ENCODE measurements at regions not wholly inside any gene's neighbourhood (a gene's known extent, or its start where the extent isn't known, plus 50 kb on each side); places are given as distances from the start of the nearest gene placed in this dataset.

DNA sequence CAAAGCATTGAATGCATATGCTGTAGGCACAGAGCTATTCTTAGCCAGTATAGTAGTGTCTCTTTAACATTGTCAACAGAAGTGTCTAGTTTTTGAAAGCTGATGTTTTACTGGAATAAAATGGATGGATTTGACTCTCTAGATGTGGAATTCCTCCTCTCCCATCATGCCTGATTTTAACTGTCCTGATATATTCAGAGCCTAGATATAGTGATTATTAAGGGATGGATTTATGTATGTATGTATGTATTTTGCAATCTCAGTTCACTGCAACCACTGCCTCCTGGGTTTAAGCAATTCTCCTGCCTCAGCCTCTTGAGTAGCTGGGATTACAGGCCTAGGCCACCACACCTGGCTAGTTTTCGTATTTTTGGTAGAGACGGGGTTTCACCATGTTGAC, 144.8 kb upstream of the NAV3 start:
- Histone ChIP-seq H3K27ac (no peak overlapping the region), H3K9me3 (no peaks in the 10 kb centered on the region), H3K27me3 (replicated peaks; ENCODE audit: insufficient read depth) (no peaks in the 10 kb centered on the region), H3K4me3 (no peak overlapping the region), H3K4me1 (ENCODE audit: control insufficient read depth in 1 of 2, low read depth in 2 of 2) (no peaks in the 10 kb centered on the region), H3K36me3 (no peaks in the 10 kb centered on the region)
- DNase-seq (ENCODE audit: low spot score) (no peak), ATAC-seq (ENCODE audit: insufficient number of reproducible peaks, low FRiP score, low read depth) (no peak)
- TF ChIP-seq, protein P1, sequence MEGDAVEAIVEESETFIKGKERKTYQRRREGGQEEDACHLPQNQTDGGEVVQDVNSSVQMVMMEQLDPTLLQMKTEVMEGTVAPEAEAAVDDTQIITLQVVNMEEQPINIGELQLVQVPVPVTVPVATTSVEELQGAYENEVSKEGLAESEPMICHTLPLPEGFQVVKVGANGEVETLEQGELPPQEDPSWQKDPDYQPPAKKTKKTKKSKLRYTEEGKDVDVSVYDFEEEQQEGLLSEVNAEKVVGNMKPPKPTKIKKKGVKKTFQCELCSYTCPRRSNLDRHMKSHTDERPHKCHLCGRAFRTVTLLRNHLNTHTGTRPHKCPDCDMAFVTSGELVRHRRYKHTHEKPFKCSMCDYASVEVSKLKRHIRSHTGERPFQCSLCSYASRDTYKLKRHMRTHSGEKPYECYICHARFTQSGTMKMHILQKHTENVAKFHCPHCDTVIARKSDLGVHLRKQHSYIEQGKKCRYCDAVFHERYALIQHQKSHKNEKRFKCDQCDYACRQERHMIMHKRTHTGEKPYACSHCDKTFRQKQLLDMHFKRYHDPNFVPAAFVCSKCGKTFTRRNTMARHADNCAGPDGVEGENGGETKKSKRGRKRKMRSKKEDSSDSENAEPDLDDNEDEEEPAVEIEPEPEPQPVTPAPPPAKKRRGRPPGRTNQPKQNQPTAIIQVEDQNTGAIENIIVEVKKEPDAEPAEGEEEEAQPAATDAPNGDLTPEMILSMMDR (IDR thresholded peaks at IDR 0.05): no peak

DNA sequence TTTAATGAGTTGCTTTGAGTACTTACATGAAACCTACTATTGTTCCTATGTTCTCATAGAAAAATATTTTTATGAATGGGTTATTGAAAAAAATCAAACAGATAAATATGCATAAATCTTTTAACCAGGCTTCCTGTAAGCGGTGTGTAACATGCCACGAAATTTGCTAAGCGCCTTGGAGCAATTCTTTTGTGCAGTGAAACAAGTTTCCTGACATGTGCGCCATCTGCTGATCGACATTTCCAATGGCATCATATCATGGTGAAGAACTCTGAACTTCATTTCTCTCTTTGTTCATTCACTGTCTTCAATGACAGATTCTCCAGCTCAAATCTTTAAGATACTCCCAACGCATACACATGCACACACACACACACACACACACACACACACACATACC, 145.6 kb upstream of the NAV3 start:
- Histone ChIP-seq H3K36me3 (no peaks in the 10 kb centered on the region), H3K27ac (no peak overlapping the region), H3K4me3 (peak overlapping the region; percentile 13), H3K9me3 (no peaks in the 10 kb centered on the region), H3K4me1 (ENCODE audit: control insufficient read depth in 1 of 2, low read depth in 2 of 2) (no peaks in the 10 kb centered on the region), H3K27me3 (replicated peaks; ENCODE audit: insufficient read depth) (no peaks in the 10 kb centered on the region)
- DNase-seq (ENCODE audit: low spot score) (no peak), ATAC-seq (ENCODE audit: insufficient number of reproducible peaks, low FRiP score, low read depth) (no peak)
- TF ChIP-seq, protein P1 (IDR thresholded peaks at IDR 0.05): peak; percentile 30

GRCh38 chr12:77682488-77682887, 148.2 kb upstream of the NAV3 start:
- ATAC-seq (ENCODE audit: insufficient number of reproducible peaks, low FRiP score, low read depth): no peak
- no peak for DNase-seq (ENCODE audit: low spot score)
- TF ChIP-seq, protein P1 (IDR thresholded peaks at IDR 0.05): no peak
- H3K4me1 ChIP-seq (ENCODE audit: control insufficient read depth in 1 of 2, low read depth in 2 of 2): no peaks in the 10 kb centered on the region
- H3K9me3 ChIP-seq: no peaks in the 10 kb centered on the region
- no peak overlapping the region for H3K4me3 ChIP-seq
- no peaks in the 10 kb centered on the region for H3K36me3 ChIP-seq
- no peak overlapping the region for H3K27ac ChIP-seq
- H3K27me3 ChIP-seq (replicated peaks; ENCODE audit: insufficient read depth): no peaks in the 10 kb centered on the region

DNA sequence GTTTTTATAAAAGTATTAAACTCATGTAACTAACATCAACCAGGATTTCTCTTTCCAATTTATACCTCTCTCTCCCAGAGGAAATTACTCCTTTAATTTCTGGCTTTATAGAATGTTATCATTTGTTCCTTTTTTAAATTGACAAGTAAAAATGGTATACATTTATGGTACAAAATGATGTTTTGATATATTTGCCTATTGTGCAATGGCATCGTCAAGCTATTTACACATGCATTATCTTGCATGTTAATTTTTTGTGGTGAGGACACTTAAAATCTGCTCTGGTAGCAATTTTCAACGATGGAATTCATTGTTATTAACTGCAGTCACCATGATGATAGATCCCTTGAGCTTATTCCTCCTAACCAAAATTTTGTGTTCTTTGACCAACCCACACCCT, 149.0 kb upstream of the NAV3 start:
- ATAC-seq (ENCODE audit: insufficient number of reproducible peaks, low FRiP score, low read depth) (no peak), DNase-seq (ENCODE audit: low spot score) (no peak)
- no peaks in the 10 kb centered on the region for H3K4me1 ChIP-seq (ENCODE audit: control insufficient read depth in 1 of 2, low read depth in 2 of 2)
- H3K9me3 ChIP-seq: no peaks in the 10 kb centered on the region
- no peaks in the 10 kb centered on the region for H3K27me3 ChIP-seq (replicated peaks; ENCODE audit: insufficient read depth)
- H3K36me3 ChIP-seq: no peaks in the 10 kb centered on the region
- no peak overlapping the region for H3K27ac ChIP-seq
- H3K4me3 ChIP-seq: no peak overlapping the region
- TF ChIP-seq, protein P1 (IDR thresholded peaks at IDR 0.05): no peak

DNA sequence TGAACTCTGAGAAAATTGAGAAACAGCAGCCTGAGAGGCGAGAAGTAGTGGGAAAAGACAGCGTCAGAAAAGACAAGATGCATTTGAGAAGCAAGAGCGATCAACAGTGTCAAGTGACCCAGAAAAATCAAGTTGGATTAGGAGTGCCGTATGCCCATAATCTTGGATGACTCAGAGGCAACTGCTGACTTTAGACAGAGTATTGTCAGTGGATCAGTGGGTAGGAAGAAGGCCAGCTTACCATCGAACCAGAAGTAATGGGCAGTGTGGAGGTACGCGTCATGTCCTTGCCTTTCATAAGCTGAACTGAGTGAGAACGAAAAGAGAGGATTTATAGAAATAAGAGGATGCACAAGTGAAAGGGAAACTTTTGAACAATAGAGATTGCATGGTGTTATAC, 151.0 kb upstream of the NAV3 start:
- TF ChIP-seq, protein P1 (IDR thresholded peaks at IDR 0.05): no peak
- H3K9me3 ChIP-seq: no peaks in the 10 kb centered on the region
- ATAC-seq (ENCODE audit: insufficient number of reproducible peaks, low FRiP score, low read depth): no peak
- H3K27ac ChIP-seq: no peak overlapping the region
- H3K4me1 ChIP-seq (ENCODE audit: control insufficient read depth in 1 of 2, low read depth in 2 of 2): no peaks in the 10 kb centered on the region
- H3K27me3 ChIP-seq (replicated peaks; ENCODE audit: insufficient read depth): no peaks in the 10 kb centered on the region
- no peak for DNase-seq (ENCODE audit: low spot score)
- H3K36me3 ChIP-seq: no peaks in the 10 kb centered on the region
- no peak overlapping the region for H3K4me3 ChIP-seq
